ENCODE measurements at regions not wholly inside any gene's neighbourhood (a gene's known extent, or its start where the extent isn't known, plus 50 kb on each side); places are given as distances from the start of the nearest gene placed in this dataset.

DNA sequence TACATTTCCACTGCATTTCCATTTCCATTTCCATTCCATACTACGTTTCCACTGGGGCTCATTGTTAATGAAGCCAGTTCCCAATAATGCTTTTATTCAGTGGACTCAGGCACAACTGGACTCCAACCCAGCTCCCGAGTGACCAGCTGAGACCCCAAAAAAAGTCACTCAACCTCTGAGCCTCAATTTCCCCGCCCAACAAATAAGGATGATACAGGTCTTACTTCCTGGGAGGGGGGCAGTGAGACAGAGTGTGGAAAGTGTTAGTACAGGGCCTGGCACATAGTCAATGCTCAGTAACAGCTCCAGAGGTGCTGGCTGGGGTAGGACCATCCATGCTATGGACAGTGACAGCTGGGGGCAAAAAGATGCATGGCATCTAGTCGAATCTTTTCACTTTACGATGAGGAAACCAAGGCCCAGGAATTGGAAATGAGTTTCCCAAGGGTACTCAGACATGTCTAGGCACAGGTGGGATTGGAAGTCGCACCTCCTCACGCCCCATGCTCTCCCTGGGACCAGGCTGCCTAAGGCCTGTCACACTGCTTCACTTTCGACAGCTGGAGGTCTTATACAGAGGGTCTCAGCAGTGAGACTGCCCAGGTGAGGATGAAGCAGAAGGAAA lies 226.5 kb downstream of the ANAPC1 start:
- no peaks in the 10 kb centered on the region for H3K79me2 ChIP-seq (ENCODE audit: control insufficient read depth, insufficient read depth, low read length, poor library complexity)
- no peak overlapping the region for H2BK12ac ChIP-seq (ENCODE audit: low read length)
- H2BK120ac ChIP-seq (ENCODE audit: insufficient read depth, low read length, poor library complexity), result no peak overlapping the region
- H3K4me3 ChIP-seq (ENCODE audit: low read depth, low read length), result peak overlapping the region; percentile 18
- H4K12ac ChIP-seq (ENCODE audit: low read depth, low read length), result no peak overlapping the region
- no peak overlapping the region for H2BK5ac ChIP-seq (ENCODE audit: low read depth, low read length, poor library complexity)
- H3K18ac ChIP-seq (ENCODE audit: low read length), result no peak overlapping the region
- no peaks in the 10 kb centered on the region for H3K9me3 ChIP-seq (ENCODE audit: insufficient read depth, low read depth, low read length)
- H2AK5ac ChIP-seq (ENCODE audit: low read length), result no peak overlapping the region
- H3K4me1 ChIP-seq (ENCODE audit: control insufficient read depth in 1 of 2, insufficient read depth in 2 of 2, low read length in 2 of 2), result peaks cover 5 to 9% of the 10 kb centered on the region in 2 experiments
- no peak overlapping the region for H4K91ac ChIP-seq (ENCODE audit: low read depth, low read length)
- no peak overlapping the region for H3K4ac ChIP-seq (ENCODE audit: low read depth, low read length)
- H3K4me2 ChIP-seq (ENCODE audit: low read length), result no peak overlapping the region
- H3K27me3 ChIP-seq (ENCODE audit: insufficient read depth, low read length), result no peaks in the 10 kb centered on the region
- H2AFZ ChIP-seq (ENCODE audit: insufficient read depth, low read length, poor library complexity), result no peak overlapping the region
- H4K8ac ChIP-seq (ENCODE audit: low read depth, low read length), result no peak overlapping the region
- no peak overlapping the region for H3K14ac ChIP-seq (ENCODE audit: low read length)
- no peak overlapping the region for H3K27ac ChIP-seq (ENCODE audit: low read depth, low read length)
- no peaks in the 10 kb centered on the region for H3K79me1 ChIP-seq (ENCODE audit: low read length)
- H3K23ac ChIP-seq (ENCODE audit: low read length), result no peak overlapping the region
- no CpG with 5 or more reads among the region's 8 CpGs for WGBS (ENCODE audit: extremely low coverage, insufficient coverage, insufficient read length)
- H3K9ac ChIP-seq (ENCODE audit: low read length), result no peak overlapping the region
- no peaks in the 10 kb centered on the region for H3K36me3 ChIP-seq (ENCODE audit: control insufficient read depth in 1 of 2, insufficient read depth in 2 of 2, low read length in 2 of 2)
- no peak for DNase-seq

DNA sequence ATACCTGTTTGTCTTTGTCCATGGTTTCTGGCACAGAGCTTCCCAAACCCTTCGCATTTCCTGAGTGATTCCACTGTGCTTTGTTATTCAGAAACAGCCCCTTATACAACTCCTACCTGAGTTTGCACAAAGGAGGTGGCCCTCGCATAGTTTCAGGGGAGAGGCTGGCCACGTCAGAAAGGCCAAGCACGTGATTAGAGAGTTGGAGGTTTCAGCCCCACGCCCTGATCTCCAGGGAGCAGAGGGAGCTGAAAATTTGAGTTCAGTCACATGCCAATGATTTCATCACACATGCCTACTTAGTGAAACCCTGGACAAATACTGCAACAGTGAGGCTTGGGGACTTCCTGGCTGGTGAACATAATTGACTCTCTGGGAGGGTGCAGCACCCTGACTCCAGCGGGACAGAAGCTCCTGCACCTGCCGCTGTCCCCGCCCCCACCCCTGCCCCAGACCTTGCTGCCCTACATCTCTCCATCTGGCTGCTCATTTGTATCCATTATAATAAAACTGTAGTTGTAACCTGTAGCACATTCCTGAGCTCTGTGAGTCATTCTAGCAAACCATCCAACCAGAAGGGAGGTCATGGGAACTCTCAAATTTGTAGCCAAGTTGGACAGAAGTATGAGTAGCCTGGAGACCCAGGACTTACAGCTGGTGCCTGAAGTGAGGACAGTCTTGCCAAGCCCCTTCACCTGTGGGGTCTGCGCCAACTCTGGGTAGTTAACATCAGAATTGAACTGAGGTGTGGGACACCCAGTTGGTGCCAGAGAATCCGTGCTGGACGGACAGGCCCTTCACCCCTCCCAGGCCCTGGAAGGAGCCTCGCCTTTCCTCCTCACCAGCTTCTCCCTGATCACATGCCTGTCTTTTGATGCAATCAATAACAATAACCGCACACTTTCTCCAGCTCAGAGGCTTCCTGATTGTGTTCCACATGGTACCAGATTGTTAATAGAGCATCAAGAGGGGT lies 224.3 kb downstream of the ANAPC1 start:
- Histone ChIP-seq H3K4me2 (ENCODE audit: low read length) (no peak overlapping the region), H2BK12ac (ENCODE audit: low read length) (no peak overlapping the region), H3K9ac (ENCODE audit: low read length) (no peak overlapping the region)

DNA sequence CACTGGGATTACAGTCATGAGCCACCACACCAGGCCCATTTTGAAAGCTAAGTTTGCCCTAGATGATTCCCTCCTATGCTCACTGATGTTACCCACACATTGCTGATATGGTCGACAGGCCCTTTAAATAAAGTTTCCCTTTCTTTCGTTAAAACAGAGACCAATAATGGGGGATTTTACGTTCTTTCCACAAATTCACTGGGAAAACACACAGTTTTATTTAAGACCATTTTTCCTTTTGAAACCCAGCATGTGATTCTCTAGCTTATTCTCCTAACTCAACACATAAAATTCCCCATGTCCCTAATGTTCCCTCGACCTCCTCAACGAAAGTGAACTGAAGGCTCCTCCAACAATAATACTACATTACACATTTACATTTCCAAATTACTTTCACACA lies 223.2 kb downstream of the ANAPC1 start:
- H4K91ac ChIP-seq (ENCODE audit: low read depth, low read length), result no peak overlapping the region
- no peak overlapping the region for H3K4ac ChIP-seq (ENCODE audit: low read depth, low read length)
- WGBS (ENCODE audit: extremely low coverage, insufficient coverage, insufficient read length), result 100% methylated on average over 1 of the region's 5 CpGs
- no peak for DNase-seq
- H3K9ac ChIP-seq (ENCODE audit: low read length), result no peak overlapping the region
- no peak overlapping the region for H2AFZ ChIP-seq (ENCODE audit: insufficient read depth, low read length, poor library complexity)
- H3K79me2 ChIP-seq (ENCODE audit: control insufficient read depth, insufficient read depth, low read length, poor library complexity), result no peaks in the 10 kb centered on the region
- no peak overlapping the region for H3K4me3 ChIP-seq (ENCODE audit: low read depth, low read length)
- no peak overlapping the region for H4K12ac ChIP-seq (ENCODE audit: low read depth, low read length)
- H3K27ac ChIP-seq (ENCODE audit: low read depth, low read length), result no peak overlapping the region
- no peak overlapping the region for H3K23ac ChIP-seq (ENCODE audit: low read length)
- no peaks in the 10 kb centered on the region for H3K9me3 ChIP-seq (ENCODE audit: insufficient read depth, low read depth, low read length)
- no peak overlapping the region for H3K4me2 ChIP-seq (ENCODE audit: low read length)
- no peak overlapping the region for H3K14ac ChIP-seq (ENCODE audit: low read length)
- no peaks in the 10 kb centered on the region for H3K27me3 ChIP-seq (ENCODE audit: insufficient read depth, low read length)
- no peaks in the 10 kb centered on the region for H3K79me1 ChIP-seq (ENCODE audit: low read length)
- H2BK5ac ChIP-seq (ENCODE audit: low read depth, low read length, poor library complexity), result no peak overlapping the region
- H2AK5ac ChIP-seq (ENCODE audit: low read length), result no peak overlapping the region
- H3K36me3 ChIP-seq (ENCODE audit: control insufficient read depth in 1 of 2, insufficient read depth in 2 of 2, low read length in 2 of 2), result no peaks in the 10 kb centered on the region
- no peak overlapping the region for H4K8ac ChIP-seq (ENCODE audit: low read depth, low read length)
- H2BK12ac ChIP-seq (ENCODE audit: low read length), result no peak overlapping the region
- no peak overlapping the region for H2BK120ac ChIP-seq (ENCODE audit: insufficient read depth, low read length, poor library complexity)
- no peak overlapping the region for H3K18ac ChIP-seq (ENCODE audit: low read length)
- peaks cover 5 to 7% of the 10 kb centered on the region in 2 experiments for H3K4me1 ChIP-seq (ENCODE audit: control insufficient read depth in 1 of 2, insufficient read depth in 2 of 2, low read length in 2 of 2)

More for the DNA sequence above, 224.3 kb downstream of the ANAPC1 start:
- H3K79me2 ChIP-seq (ENCODE audit: control insufficient read depth, insufficient read depth, low read length, poor library complexity), result no peaks in the 10 kb centered on the region
- H4K8ac ChIP-seq (ENCODE audit: low read depth, low read length), result no peak overlapping the region
- H3K79me1 ChIP-seq (ENCODE audit: low read length), result no peaks in the 10 kb centered on the region
- H3K27me3 ChIP-seq (ENCODE audit: insufficient read depth, low read length), result no peaks in the 10 kb centered on the region
- H4K91ac ChIP-seq (ENCODE audit: low read depth, low read length), result no peak overlapping the region
- no peak overlapping the region for H3K18ac ChIP-seq (ENCODE audit: low read length)
- no peak overlapping the region for H4K12ac ChIP-seq (ENCODE audit: low read depth, low read length)
- peak; percentile 75 to 87 for DNase-seq
- no peak overlapping the region for H3K27ac ChIP-seq (ENCODE audit: low read depth, low read length)
- H3K4ac ChIP-seq (ENCODE audit: low read depth, low read length), result no peak overlapping the region
- no peak overlapping the region for H2AK5ac ChIP-seq (ENCODE audit: low read length)
- H2BK120ac ChIP-seq (ENCODE audit: insufficient read depth, low read length, poor library complexity), result no peak overlapping the region
- no peak overlapping the region for H3K4me3 ChIP-seq (ENCODE audit: low read depth, low read length)
- H2BK5ac ChIP-seq (ENCODE audit: low read depth, low read length, poor library complexity), result no peak overlapping the region
- no CpG with 5 or more reads among the region's 13 CpGs for WGBS (ENCODE audit: extremely low coverage, insufficient coverage, insufficient read length)
- H3K14ac ChIP-seq (ENCODE audit: low read length), result no peak overlapping the region
- no peaks in the 10 kb centered on the region for H3K36me3 ChIP-seq (ENCODE audit: control insufficient read depth in 1 of 2, insufficient read depth in 2 of 2, low read length in 2 of 2)
- no peak overlapping the region for H2AFZ ChIP-seq (ENCODE audit: insufficient read depth, low read length, poor library complexity)
- no peak overlapping the region for H3K23ac ChIP-seq (ENCODE audit: low read length)
- peaks cover 5 to 9% of the 10 kb centered on the region in 2 experiments for H3K4me1 ChIP-seq (ENCODE audit: control insufficient read depth in 1 of 2, insufficient read depth in 2 of 2, low read length in 2 of 2)
- H3K9me3 ChIP-seq (ENCODE audit: insufficient read depth, low read depth, low read length), result no peaks in the 10 kb centered on the region

DNA sequence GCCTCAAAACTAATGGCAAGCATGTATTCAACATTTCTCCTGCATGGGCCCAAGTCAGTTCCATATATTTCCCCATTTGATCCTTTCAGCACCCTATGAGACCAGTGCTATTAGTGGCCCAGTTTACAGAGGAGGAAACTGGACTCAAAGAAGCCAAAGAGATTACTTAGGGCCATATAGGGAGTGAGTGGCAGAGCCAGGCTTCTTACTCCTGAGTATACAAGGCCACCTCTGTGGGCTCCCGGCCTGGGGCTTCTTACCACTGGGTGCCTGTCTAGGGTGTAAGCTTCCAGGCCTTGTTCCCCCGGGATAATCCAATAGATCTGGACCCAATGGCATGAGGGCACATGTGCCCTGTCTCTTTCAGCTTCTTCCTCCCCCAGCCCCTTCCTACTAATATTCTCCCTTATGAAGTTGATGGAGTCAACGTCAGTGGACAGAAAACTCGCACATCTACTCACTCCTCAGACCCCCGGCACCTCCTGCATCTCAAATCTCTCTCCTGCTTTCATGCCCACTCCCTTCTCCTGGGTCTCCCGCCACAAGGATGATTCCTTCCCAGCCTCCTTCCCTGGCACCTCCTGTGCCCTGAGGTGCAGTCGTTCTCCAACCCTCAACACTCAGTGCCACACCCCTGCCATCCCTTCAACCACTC lies 222.6 kb downstream of the ANAPC1 start:
- Histone ChIP-seq H2BK120ac (ENCODE audit: insufficient read depth, low read length, poor library complexity) (no peak overlapping the region), H3K18ac (ENCODE audit: low read length) (no peak overlapping the region), H3K23ac (ENCODE audit: low read length) (no peak overlapping the region), H3K27ac (ENCODE audit: low read depth, low read length) (no peak overlapping the region), H3K79me2 (ENCODE audit: control insufficient read depth, insufficient read depth, low read length, poor library complexity) (no peaks in the 10 kb centered on the region), H3K79me1 (ENCODE audit: low read length) (no peaks in the 10 kb centered on the region), H2BK5ac (ENCODE audit: low read depth, low read length, poor library complexity) (no peak overlapping the region), H3K4me2 (ENCODE audit: low read length) (no peak overlapping the region), H3K9ac (ENCODE audit: low read length) (no peak overlapping the region), H3K36me3 (ENCODE audit: control insufficient read depth in 1 of 2, insufficient read depth in 2 of 2, low read length in 2 of 2) (no peaks in the 10 kb centered on the region), H4K8ac (ENCODE audit: low read depth, low read length) (no peak overlapping the region), H2AK5ac (ENCODE audit: low read length) (no peak overlapping the region), H3K4me3 (ENCODE audit: low read depth, low read length) (no peak overlapping the region), H3K9me3 (ENCODE audit: insufficient read depth, low read depth, low read length) (no peaks in the 10 kb centered on the region), H3K14ac (ENCODE audit: low read length) (no peak overlapping the region), H2AFZ (ENCODE audit: insufficient read depth, low read length, poor library complexity) (no peak overlapping the region), H2BK12ac (ENCODE audit: low read length) (no peak overlapping the region), H4K12ac (ENCODE audit: low read depth, low read length) (no peak overlapping the region), H4K91ac (ENCODE audit: low read depth, low read length) (no peak overlapping the region), H3K4me1 (ENCODE audit: control insufficient read depth in 1 of 2, insufficient read depth in 2 of 2, low read length in 2 of 2) (peaks cover 5 to 7% of the 10 kb centered on the region in 2 experiments), H3K27me3 (ENCODE audit: insufficient read depth, low read length) (no peaks in the 10 kb centered on the region), H3K4ac (ENCODE audit: low read depth, low read length) (no peak overlapping the region)
- no CpG with 5 or more reads among the region's 7 CpGs for WGBS (ENCODE audit: extremely low coverage, insufficient coverage, insufficient read length)
- DNase-seq, result no peak
